ENCODE measurements at regions not wholly inside any gene's neighbourhood (a gene's known extent, or its start where the extent isn't known, plus 50 kb on each side); places are given as distances from the start of the nearest gene placed in this dataset.
"Not testable (repeated sequence)": the region's sequence is repeated elsewhere in the genome, so short reads cannot be mapped to it uniquely, and the experiment has no call there.

DNA sequence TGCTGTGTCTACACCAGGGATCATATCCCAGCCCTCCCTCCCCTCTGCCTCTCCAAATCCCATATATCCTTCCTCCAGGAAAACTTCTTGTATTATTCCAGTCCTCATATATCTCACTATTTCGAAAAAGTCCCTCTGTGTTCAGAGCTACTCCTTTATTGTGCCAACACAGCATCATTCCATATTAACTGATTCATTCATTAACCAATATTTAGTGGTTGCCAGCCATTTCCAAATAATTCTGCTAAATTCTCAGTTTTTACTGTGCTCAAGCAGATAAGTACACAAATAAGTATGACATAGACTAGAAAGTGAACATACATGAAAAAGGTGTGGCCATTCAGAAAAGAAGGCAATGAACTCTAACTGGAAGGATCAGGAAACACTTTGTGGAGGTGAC lies 241.6 kb upstream of the DUSP10 start:
- DNase-seq, result no peak

DNA sequence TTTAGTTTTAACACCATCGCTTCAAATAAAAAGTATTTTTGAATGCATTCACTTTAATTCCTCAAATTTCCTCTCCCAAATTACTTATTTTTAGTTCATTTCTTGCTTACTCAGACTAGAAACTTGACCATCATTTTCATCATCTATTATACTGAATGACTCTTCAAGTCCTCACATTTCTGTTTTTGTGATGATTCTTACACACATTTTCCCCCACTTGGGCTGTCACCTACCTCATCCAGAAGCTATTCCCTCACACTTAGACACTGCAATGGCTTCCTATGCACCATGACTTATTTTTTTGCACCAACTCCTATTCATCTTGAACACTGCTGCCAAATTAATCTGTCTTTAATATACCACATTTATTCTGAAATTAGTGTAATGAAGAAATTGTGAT lies 239.6 kb upstream of the DUSP10 start:
- no peak for DNase-seq

DNA sequence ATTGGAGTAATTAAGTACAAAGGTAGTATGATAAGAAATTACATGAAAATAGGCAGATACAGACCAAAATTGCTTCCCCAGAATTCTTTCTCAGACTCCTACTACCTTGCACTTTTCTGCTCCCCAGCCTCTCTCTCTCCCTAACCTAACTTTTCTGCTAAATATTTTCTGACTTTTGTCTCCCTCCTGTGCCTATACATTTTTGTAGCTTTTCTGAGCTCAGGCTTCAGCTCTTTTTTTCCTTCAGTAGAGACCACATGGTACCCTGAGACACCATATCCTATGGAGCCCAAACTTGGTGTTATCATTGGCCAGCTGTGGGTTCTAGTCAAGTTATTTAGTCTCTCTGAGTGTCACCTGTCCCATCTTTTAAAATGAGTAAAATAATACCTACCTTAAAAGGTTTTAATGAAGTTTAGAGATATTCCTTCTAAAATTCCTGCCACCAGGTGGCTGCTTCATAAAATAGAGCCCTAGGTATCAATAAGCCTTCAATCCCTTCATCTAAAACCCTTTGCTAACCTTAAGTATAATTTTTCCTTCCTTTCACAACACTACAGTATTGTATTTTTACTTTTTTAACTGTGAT lies 237.6 kb upstream of the DUSP10 start:
- no peak for DNase-seq

DNA sequence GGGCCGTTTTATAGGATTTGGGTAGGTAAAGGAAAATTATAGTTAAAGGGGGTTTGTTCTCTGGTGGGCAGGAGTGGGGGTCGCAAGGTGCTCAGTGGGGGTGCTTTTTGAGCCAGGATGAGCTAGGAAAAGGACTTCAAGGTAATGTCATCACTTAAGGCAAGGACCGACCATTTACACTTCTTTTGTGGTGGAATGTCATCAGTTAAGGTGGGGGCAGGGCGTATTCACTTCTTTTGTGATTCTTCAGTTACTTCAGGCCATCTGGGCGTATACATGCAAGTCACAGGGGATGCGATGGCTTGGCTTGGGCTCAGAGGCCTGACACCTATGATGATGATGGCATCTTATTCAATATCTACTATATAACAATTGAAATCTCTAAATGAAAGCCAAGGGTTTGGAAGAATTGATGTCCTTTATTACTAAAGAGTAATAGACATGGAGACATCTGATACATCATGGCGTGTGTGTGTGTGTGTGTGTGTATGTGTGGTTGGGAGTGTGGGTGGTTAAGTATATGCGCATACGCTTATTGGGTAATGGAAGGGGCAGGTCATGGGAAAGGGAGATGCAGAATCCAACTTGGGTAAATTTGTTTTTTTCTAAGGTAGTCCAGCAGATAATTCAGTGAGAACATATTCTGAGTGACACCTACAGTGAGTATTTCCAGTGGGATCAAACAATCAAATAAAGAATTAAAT lies 236.9 kb upstream of the DUSP10 start:
- DNase-seq, result not testable (repeated sequence)

DNA sequence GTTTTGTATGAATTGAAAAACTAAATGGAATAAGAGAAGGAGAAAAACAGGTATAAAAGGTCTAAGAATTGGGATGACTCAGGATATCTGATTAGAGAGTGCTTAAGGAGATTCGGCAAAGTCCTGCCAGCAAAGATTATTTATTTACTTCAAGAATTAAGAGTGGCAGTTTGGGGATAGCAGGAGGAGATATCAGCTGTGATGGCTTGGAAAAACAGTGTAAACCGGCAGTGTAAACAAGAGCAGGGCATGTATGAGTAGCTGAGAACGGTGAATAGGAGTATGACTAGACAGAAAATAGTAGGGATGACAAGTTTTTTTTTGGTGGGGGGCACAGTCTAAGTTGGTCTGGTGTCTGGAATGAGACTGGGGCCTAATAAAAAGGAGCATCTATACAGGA lies 231.9 kb upstream of the DUSP10 start:
- not testable (repeated sequence) for DNase-seq

DNA sequence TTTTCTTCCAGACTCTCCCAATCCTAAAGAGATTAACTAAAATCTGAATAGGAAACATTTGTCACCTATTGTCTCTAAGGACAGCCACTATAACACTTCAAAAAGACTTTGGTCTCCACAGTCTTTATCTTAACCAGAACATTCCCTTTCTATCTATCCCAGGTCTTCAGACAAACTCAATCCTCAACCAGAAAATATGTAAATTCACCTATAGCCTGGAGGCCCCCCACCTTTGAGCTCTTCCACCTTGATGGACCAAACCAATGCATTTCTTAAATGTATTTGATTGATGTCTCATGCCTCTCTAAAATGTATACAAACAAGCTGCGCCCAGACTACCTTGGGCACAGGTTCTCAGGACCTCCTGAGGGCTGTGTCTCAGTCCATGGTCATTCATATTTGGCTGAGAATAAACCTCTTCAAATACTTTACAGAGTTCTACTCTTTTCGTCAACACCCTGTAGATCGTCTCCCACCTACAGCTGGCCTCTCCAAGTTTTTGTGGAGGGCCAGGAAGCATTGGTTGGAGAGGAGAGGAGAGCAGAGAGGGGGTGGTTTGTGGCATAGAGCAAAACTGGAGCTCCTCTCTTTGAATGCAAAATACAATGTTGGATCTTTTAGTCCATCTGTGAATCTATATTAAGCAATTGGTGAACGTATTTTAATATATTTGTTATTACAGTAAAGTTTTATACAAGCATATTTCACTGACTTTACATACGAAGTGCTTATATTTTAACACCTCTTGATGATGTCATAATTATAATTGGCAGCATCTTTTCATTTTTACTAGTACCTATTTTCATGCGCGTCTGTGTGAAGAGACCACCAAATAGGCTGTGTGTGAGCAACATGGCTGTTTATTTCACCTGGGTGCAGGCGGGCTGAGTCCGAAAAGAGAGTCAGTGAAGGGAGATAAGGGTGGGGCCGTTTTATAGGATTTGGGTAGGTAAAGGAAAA lies 230.7 kb upstream of the DUSP10 start:
- no peak for DNase-seq

DNA sequence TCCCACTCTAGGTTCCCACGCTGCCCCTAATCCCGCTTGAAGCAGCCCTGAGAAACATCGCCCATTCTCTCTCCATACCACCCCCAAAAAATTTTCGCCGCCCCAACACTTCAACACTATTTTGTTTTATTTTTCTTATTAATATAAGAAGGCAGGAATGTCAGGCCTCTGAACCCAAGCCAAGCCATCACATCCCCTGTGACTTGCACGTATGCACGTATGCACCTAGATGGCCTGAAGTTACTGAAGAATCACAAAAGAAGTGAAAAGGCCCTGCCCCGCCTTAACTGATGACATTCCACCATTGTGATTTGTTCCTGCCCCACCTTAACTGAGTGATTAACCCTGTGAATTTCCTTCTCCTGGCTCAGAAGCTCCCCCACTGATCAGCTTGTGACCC lies 229.1 kb upstream of the DUSP10 start:
- not testable (repeated sequence) for DNase-seq

DNA sequence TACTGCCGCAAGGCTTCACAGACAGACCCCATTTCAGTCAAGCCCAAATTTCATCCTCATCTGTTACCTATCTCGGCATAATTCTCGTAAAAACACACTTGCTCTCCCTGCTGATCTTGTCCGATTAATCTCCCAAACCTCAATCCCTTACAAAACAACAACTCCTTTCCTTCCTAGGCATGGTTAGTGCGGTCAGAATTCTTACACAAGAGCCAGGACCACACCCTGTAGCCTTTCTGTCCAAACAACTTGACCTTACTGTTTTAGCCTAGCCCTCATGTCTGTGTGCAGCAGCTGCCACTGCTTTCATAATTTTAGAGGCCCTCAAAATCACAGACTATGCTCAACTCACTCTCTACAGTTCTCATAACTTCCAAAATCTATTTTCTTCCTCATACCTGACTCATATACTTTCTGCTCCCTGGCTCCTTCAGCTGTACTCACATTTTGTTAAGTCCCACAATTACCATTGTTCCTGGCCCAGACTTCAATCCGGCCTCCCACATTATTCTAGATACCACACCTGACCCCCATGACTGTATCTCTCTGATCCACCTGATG lies 227.5 kb upstream of the DUSP10 start:
- DNase-seq, result not testable (repeated sequence)

DNA sequence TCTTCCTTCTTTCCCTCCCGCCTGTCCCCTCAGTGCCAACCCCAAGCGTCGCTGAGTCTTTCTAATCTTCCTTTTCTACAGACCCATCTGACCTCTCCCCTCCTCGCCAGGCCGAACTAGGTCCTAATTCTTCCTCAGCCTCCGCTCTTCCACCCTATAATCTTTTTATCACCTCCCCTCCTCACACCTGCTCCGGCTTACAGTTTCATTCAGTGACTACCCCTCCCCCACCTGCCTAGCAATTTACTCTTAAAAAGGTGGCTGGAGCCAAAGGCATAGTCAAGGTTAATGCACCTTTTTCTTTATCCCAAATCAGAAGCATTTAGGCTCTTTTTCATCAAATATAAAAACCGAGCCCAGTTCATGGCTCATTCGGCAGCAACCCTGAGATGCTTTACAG lies 225.6 kb upstream of the DUSP10 start:
- not testable (repeated sequence) for DNase-seq

DNA sequence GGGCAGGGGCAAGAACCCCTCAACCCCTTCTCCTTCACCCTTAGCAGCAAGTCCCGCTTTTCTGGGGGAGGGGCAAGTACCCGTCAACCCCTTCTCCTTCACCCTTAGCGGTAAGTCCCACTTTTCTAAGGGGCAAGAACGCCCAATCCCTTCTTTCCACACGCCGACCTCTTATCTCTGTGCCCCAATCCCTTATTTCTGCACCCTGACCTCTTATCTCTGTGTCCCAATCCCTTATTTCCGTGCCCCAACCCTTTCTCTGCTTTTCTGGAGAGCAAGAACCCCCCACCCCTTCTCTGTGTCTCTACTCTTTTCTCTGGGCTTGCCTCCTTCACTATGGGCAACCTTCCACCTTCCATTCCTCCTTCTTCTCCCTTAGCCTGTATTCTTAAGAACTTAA lies 225.0 kb upstream of the DUSP10 start:
- DNase-seq, result not testable (repeated sequence)

DNA sequence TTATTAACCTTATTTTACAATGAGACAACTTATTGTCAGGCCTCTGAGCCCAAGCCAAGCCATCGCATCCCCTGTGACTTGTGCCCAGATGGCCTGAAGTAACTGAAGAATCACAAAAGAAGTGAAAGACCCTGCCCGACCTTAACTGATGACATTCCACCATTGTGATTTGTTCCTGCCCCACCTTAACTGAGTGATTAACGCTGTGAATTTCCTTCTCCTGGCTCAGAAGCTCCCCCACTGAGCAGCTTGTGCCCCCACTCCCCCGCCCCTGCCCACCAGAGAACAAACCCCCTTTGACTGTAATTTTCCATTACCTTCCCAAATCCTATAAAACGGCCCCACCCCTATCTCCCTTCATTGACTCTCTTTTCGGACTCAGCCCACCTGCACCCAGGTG lies 224.0 kb upstream of the DUSP10 start:
- not testable (repeated sequence) for DNase-seq

DNA sequence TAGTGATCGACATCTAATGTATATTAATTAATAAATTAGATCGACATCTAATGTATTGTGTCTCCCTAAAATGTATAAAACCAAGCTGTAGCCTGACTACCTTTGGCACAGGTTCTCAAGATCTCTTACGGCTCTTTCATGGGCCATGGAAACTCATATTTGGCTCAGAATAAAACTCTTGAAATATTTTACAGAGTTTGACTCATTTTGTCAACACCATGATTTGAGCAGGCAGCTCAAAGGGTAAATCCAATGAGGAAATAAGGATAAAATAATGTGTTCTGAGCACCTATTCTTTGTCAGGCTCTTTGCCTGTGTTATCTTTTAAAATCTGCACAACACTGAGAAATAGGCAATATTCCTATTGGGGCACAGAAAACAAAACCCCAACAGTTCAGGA lies 223.4 kb upstream of the DUSP10 start:
- no peak for DNase-seq

DNA sequence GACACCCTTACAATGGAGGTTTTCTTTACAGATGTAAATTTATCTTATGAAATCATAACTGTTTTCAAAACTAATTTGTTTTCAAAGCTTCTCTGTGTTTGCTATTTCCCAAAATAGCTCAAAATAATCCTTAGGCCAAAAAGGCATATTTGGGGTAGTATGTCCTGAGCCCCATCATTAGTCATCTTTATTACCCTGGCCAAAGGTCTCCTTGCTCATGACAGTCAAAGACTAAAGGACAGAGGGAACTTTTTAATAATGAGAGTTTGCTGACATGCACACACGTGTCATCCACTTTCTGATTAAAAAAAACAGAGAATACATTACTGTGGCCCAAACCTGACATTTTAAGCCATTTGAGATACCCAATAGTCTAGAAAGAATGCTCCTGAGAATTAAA lies 221.9 kb upstream of the DUSP10 start:
- DNase-seq, result no peak

DNA sequence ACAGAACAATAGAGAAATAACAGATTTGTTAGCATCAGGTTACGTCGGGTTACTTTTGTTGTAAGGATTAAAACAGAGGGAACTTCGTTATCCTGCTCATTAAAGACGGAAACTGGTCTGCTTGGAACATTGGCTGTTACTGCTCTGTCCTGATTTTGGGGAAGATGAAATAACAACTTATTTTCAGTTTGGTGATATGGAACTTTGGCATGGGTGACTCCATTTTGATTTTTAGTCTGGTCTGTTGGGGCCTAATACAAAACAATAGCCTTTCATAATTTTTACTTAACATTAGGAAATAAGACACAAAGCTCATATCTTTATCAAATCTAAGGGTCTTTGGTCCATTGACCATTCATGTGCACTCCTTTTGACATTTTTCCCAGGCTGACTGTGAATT lies 220.5 kb upstream of the DUSP10 start:
- DNase-seq, result no peak

DNA sequence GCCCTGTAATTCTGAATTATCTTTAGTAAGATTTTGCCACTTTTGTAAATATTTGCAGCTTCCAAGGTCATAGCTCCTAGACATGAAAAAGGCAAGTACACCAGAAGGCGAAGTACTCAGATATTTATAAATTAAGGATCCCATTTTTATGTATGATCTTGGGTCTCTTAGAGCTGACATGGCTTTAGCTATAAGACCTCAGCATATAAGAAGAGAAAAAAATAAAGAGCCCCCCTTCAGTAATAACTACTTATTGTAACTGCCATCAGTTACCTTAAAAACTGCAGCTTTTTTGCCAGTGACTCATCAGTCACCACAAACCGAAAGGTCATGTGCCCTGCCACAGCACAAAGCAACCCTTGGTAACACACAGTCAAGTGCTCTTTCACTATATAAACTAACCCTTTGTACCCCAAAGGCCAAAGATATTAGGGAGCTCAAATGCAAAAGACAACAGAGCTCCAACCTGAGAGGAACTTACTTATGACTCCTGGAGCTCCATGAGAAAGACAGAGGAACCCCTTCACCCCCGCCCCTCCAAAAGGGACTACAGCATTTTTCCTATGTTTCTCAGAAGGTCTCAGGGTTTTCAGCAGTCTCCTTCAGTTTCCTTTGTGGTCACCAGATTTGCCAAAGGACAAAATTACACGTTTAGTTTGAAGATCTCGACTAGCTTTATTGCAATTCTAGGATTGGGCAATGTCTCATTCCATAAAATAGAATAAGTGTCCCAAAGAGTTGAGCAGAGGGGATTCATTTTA lies 219.8 kb upstream of the DUSP10 start:
- DNase-seq, result no peak

DNA sequence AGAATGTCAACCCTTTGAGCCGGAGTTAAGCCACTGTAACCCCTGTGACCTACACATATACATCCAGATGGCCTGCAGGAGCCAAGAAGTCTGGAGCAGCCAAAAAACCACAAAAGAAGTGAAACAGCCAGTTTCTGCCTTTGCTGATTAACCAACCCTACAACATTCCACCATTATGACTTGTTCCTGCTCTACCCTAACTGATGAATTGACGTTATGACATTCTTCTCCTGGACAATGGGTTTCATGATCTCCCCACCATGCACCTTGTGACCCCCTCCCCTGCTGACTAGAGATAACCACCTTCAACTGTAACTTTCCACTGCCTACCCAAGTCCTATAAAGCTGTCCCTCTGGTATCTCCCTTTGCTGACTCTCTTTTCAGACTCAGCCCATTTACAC lies 216.3 kb upstream of the DUSP10 start:
- not testable (repeated sequence) for DNase-seq

DNA sequence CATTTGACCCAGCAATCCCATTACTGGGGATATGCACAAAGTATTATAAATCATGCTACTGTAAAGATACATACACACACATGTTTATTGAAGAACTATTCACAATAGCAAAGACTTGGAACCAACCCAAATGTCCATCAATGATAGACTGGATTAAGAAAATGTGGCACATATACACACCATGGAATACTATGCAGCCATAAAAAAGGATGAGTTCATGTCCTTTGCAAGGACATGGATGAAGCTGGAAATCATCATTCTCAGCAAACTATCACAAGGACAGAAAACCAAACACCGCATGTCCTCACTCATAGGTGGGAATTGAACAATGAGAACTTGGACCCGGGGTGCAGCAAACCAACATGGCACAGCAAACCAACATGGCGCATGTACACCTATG lies 215.5 kb upstream of the DUSP10 start:
- DNase-seq, result not testable (repeated sequence)

DNA sequence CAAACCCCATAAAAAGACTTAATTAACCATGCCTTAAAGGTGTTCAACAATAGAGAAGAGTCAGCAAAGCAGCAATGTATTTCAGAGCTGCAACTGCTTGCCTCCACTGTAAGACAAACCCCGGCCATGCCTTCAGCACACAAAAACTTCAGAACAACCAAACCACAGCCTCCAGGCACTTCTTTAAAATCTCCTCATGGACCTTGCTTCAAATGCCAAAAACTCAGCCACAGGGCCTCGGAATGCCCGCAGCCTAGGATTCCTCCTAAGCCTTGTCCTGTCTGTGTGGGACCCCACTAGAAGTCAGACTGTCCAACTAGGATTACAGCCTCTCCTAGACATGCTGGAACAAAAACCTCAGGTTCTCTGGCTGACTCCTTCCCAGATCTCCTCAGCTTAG lies 208.1 kb upstream of the DUSP10 start:
- DNase-seq, result no peak

DNA sequence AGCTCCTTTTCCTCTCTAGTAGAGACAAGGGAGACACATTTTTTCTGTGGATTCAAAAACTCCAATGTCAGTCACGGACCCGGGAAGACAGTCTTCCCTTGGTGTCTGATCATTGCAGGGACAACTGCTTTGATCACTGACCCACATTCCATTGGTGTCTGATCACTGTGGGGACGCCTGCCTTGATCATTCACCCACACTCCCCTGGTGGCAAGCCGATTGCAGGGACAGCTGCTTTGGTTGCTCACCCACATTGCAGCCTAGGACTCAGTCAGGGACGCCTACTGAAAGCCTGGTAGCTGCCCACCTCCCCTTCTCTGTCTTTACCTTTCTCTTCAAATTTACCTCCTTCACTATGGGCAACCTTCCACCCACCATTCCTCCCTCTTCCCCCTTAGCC lies 206.6 kb upstream of the DUSP10 start:
- no peak for DNase-seq

DNA sequence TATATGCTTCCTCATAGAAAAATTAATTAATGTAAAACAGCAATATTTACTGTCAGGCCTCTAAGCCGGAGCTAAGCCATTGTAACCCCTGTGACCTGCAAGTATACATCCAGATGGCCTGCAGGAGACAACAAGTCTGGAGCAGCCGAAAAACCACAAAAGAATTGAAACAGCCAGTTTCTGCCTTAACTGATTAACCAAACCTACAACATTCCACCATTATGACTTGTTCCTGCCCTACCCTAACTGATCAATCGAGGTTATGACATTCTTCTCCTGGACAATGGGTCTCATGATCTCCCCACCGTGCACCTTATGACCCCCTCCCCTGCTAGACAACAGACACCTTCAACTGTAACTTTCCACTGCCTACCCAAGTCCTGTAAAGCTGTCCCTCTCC lies 205.8 kb upstream of the DUSP10 start:
- no peak for DNase-seq

DNA sequence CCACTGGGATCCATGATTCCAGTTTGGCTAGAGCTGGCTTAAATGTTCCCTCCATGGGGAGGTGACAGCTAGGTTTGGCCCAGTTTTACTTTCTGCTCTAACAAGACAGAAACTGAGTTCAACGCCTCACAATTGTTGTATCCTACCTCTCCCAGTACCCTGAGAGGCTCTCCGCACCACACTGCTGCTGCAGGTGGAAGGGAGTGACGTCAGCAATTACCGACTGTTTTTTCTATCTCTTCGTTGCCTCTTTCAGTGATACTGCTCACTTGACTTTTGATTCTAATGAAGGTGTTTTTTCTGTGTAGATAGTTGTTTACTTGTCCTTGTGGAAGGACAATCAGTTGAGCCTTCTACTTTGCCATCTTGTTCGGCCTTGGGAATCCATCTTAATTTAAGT lies 204.9 kb upstream of the DUSP10 start:
- no peak for DNase-seq

DNA sequence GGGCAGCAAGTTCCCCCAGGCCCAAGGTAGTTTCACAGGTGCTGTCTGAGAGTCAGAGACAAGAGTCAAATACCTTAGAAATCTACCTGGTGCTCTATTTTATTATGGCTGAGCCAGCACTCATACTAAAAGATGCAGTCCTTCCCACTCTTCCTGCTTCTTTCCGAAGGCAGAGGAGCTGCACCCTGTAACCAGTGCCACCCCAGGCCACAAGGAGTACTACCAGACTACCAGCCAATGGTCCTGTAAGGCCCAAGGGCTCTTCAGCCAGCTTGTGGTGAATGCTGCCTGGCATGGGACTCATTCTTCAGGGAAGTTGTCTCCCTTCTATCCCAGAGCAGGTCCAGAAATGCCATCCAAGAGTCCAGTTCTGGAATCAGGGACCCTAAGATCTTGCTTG lies 203.8 kb upstream of the DUSP10 start:
- no peak for DNase-seq
